ENCODE measurements at regions not wholly inside any gene's neighbourhood (a gene's known extent, or its start where the extent isn't known, plus 50 kb on each side); places are given as distances from the start of the nearest gene placed in this dataset.
A peak's percentile ranks its signal among the peaks of the same experiment; 100 is the strongest.
"Not testable (repeated sequence)": the region's sequence is repeated elsewhere in the genome, so short reads cannot be mapped to it uniquely, and the experiment has no call there.

GRCh38 chr13:28607187-28607955, 51.6 kb upstream of the POMP start:
- DNase-seq (ENCODE audit: low read depth in 2 of 3, low spot score in 2 of 3), result no peak

GRCh38 chr13:28606466-28606865, 52.5 kb upstream of the POMP start:
- no peak for DNase-seq (ENCODE audit: low read depth in 2 of 3, low spot score in 2 of 3)

- not testable (repeated sequence) for DNase-seq (ENCODE audit: low read depth in 2 of 3, low spot score in 2 of 3)
These were observed 53.8 kb upstream of the POMP start for GRCh38 chr13:28605147-28605546.

DNA sequence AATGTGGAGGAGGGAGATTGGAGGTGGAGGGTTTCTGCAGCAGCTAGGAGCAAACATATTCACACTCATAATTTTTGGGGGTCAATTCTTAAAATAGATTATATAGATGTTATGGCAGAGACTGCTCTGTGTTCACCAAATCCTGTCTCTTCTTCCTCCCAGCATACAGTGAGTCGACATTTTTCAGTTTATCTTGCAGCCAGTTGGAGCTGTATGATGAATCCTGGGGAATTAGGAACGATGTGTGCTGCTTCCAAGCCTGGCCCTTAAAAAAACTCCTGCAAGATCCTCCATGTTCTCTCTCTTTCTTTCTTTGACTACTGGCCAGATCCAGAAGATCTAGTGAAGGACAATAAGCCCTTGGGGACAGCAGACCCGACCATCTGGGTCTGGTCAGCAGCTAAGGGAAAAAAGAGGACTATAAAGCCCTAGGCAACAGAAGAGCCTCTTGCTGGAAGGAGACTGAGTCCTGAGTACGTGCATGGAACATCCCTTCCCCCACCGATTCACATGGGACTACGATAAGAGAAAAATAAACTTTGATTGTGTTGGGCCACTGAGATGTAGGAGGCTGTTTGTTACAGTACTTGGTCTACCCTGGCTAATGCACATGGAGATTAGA, 55.8 kb upstream of the POMP start:
- no peak for DNase-seq (ENCODE audit: low read depth in 2 of 3, low spot score in 2 of 3)

GRCh38 chr13:28602580-28602979, 56.4 kb upstream of the POMP start:
- DNase-seq (ENCODE audit: low read depth in 2 of 3, low spot score in 2 of 3), result no peak

GRCh38 chr13:28601581-28601980, 57.3 kb upstream of the POMP start:
- no peak for DNase-seq (ENCODE audit: low read depth in 2 of 3, low spot score in 2 of 3)

GRCh38 chr13:28597641-28598040, 61.3 kb upstream of the POMP start:
- no peak for DNase-seq (ENCODE audit: low read depth in 2 of 3, low spot score in 2 of 3)

DNA sequence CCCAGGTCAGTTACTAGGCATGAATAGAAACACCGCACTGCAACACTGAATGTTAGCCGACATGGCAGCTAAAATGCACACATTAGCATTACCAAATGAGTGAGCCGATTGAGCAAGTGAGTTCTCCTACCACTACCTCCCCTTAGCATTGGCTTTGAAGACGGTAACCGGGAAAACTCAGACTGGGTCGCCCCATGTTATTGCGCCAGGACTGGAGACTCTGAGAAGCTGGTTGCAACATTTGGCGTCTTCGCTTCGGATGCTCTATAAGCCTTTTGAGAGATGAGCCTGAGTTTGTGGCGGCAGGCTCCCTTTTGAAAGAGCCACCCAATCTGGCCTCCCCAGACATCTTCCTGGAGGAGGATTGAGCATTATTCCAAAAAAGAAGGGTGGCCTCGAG, 68.5 kb upstream of the POMP start:
- DNase-seq (ENCODE audit: low read depth in 2 of 3, low spot score in 2 of 3), result no peak

DNA sequence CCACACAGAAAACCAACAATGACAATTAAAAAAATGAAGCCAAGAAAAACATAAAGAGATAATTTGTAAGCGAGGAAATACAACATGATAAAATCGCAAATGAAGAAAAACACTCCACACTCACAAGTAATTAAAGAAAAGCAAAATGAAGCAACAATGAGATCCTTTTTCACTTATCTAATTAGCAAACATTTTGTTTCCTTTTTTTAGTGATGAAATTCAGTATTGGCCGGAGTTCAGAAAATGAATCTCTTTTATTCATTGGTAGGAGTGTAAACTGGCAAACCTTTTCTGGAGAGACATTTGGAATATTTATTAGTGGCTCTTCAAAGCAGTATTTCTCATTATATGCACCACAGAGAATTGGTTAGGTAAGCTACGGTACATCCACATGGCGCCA, 70.6 kb upstream of the POMP start:
- DNase-seq (ENCODE audit: low read depth in 2 of 3, low spot score in 2 of 3), result no peak

DNA sequence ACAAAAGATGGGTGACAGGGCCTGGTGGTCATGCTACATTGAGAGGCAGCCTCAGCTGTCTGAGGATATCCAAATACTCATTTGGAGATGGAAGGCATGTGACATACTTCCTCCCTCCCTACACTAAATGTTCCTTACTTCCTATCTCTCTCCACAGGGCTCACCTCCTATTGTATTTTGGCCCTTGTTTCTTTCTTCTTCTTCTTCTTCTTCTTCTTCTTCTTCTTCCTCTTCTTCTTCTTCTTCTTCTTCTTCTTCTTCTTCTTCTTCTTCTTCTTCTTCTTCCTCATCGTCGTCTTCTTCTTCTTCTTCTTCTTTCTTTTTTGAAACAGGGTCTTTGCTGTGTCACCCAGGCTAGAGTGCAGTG, 71.8 kb upstream of the POMP start:
- DNase-seq (ENCODE audit: low read depth in 2 of 3, low spot score in 2 of 3), result no peak

DNA sequence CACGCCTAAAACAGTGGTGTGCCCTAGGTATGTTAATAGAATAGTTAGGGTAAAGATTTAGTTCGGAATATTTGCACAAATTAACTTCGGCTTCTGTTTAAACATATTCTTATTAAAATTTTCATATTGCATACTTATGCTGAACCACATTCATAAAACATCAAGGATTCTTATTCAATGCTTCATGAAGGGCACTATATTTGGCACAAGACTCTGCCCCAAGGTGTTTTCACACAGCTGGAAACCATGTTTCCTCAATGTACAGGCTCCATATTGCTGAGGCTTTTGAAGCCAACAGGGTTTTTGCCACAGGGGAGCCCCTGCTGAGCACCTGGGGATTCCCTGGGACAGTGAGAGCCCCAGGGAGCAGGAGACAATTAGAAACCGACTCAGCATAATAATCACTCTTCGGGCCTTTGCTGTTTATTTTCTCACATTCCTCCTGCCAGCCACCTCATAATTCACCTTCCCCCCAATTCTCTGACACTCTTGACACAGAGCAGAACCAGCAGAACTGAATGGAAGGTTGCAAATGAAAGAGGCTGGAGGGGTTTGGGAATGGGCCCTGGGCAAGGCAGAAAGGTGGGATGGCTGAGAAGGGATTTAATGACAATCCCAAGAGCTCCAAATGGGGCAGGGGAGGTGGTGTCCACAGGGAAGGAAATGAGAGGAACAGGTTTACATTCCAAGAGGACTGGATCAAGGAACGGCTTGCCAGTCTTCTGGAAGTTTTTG, 72.3 kb upstream of the POMP start:
- no peak for DNase-seq (ENCODE audit: low read depth in 2 of 3, low spot score in 2 of 3)

DNA sequence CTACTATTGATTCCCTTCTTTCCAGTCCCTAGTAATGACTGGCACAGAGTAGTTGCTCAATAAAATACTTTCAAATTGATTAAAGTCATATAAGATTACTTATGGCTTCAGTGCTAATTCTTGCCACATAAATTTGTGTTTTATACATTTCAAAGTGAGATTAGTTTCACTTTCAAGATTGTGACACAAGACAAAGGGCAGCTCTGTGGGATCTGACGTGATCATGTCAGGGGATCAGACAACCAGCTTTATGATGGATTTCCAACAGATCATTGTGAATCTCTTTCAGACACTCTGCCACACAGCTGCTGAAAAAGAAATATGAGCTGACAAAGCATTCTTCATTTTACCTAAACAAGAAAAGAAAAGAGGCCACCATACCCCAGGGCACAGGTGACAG, 73.4 kb upstream of the POMP start:
- no peak for DNase-seq (ENCODE audit: low read depth in 2 of 3, low spot score in 2 of 3)

DNA sequence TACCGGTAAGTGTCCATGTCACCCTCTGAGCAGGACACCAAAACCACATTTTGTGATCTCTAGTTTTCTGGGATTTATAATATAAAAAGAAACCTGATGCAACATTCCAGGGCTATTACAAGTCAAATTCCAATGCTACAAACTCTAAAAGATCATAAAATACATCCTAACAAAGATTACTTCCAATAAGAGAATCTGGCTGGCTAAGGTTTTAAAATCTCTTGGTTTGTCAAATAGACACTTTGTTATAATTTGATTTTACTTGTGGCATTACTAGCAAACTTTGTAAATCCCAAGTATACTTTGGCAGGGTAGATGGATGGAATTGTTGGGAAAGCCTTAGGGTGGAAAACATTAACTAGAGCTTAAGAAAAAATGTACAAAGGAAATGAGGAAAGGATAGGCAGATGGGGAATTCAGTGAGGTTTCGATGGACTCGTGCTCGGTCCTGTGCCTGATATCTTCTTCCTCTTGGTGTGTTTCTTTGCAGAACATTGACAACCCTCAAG, 74.0 kb upstream of the POMP start:
- no peak for DNase-seq (ENCODE audit: low read depth in 2 of 3, low spot score in 2 of 3)

DNA sequence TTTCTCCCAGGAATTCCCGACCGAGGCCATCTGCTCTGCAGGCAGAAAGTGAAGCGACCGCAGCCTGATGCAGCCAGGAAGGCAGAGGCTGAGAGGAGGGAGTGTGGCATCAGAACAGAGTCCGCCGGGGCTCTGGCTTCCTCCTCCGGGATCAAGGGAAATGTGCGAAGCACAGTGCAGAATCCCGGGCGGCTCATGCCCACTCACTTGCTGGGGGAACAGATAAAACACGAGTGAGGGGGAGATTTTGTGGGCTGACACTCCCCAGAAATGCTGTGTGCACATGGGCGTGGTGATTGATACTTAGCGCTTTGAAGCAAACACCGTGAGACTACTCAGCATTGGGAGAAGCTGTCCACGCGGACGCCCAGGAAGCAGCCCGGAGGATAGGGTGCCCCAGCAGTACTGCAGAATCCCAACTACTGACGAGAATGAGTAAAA, 75.3 kb upstream of the POMP start:
- DNase-seq (ENCODE audit: low read depth in 2 of 3, low spot score in 2 of 3), result no peak

- no peak for DNase-seq (ENCODE audit: low read depth in 2 of 3, low spot score in 2 of 3)
These were observed 76.1 kb upstream of the POMP start for GRCh38 chr13:28582892-28583240.

GRCh38 chr13:28582225-28582891, 76.6 kb upstream of the POMP start:
- DNase-seq (ENCODE audit: low read depth in 2 of 3, low spot score in 2 of 3), result peak in 1 of 3 experiments; percentile 1

DNA sequence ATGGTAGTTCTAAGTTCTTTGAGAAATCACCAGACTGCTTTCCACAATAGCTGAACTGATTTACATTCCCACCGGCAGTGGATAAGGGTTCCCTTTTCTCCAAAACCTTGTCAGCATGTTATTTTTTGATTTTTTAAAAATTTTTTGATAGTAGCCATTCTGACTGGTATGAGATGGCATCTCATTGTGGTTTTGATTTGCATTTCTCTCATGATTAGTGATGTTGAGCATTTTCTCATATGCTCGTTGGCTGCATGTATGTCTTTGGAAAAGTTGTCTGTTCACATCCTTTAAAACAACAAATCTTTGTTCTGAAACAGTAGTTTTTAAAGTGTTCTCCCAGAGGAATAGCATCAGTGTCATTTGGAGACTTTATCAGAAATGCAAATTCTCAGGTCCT, 77.5 kb upstream of the POMP start:
- no peak for DNase-seq (ENCODE audit: low read depth in 2 of 3, low spot score in 2 of 3)

DNA sequence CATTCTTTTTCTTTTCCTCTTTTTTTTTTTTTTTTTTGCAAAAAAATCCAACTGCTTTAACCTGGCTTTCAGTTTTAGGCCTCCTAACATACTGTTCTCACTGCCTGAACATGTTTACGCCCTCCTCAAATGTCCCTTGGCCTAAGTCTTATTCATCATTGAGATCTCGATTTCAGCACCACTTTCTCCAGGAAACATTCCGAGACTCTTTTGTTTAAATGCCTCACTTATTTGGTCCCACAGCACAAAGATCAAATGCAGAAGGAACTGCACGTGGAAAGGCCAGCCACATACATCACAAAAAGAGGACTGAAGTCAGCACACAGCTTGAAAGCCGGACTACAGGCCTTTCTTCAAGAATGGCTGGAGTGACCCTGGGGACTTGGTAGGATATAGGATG, 79.2 kb upstream of the POMP start:
- DNase-seq (ENCODE audit: low read depth in 2 of 3, low spot score in 2 of 3), result no peak

GRCh38 chr13:28579322-28579721, 79.6 kb upstream of the POMP start:
- no peak for DNase-seq (ENCODE audit: low read depth in 2 of 3, low spot score in 2 of 3)

DNA sequence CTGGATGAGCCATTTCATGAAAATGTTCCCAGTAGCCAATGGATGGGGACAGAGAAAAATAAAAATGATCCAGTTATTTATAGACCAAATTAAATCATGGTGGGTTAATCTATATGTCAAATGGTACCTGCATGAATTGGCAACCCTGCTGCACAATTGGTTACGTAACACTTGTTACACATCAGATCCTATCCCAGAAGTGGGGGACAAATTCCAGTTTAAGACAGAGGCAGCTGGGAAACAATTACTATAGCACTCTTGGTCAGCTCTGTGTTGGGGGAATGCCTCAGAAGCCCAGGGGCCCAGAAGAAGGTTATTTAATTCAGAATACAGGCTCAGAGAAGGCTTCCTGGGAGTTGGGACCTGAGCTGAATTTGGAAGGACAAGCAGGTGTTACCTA, 81.1 kb upstream of the FLT1 start:
- DNase-seq (ENCODE audit: low read depth in 2 of 3, low spot score in 2 of 3), result no peak

GRCh38 chr13:28575200-28575599, 80.3 kb upstream of the FLT1 start:
- no peak for DNase-seq (ENCODE audit: low read depth in 2 of 3, low spot score in 2 of 3)

Measured in activated CD8-positive, alpha-beta memory T cell treated with anti-CD3 and anti-CD28 coated beads for 48 hours (primary cell).